ENCODE measurements at regions not wholly inside any gene's neighbourhood (a gene's known extent, or its start where the extent isn't known, plus 50 kb on each side); places are given as distances from the start of the nearest gene placed in this dataset.

DNA sequence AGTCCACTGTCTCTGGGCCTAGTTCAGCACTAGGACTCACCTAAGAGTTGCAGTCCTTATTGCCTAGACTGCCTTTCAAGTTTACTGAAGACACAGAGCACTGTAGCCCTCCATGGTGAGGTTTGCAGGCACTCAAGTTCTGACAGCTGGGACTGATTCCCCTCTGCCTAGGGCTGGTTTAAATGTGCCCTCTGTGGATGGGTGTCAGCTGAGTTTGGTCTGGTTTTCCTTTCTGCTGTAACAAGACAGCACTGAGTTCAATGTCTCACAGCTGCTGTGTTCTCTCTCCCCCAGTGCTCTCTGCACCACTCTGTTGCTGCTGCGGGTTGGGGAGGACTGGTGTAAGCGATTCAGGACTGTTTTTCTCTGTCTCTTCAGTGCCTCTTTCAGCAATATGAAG lies 75.2 kb upstream of the C1orf21 start:
- no peak for DNase-seq (ENCODE audit: low read depth, low spot score)

DNA sequence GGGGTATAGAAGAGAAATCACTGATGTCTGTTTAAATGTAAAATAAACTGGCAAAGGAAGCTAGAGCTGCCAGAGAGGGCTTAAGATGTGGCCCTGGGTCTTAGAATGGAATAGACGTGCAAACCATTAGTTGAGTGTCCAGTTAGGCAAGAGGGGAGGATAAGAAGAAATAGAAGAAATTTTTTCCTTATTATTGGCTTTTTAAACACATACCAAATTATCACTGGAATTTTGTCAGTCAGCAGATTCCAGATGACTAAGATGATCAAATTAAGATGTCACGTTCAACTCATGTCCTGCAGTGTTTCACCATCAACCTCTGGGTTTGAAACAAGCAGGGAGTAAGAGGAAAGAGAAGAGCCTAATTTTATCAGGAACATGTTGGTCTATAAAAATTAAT lies 71.6 kb upstream of the C1orf21 start:
- DNase-seq (ENCODE audit: low read depth, low spot score): no peak

DNA sequence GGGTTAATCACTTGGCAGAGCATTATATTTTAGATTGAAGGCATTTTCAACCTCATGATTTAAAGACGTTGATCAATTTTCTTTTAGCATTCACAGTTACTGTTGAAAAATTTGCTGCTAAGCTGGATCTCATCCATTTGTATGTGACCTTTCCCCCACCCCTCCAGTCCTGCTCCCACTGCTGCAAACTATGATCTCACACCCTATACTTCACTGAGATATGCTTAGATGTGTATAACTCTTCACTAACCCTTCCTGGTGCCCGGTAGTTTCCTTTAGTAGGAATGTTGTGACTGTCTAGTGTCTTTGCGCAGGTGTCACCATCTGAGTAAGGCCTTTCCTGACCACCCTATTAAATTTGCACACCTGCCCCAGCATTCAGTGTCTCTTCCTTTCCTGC lies 67.0 kb upstream of the C1orf21 start:
- DNase-seq (ENCODE audit: low read depth, low spot score): no peak

DNA sequence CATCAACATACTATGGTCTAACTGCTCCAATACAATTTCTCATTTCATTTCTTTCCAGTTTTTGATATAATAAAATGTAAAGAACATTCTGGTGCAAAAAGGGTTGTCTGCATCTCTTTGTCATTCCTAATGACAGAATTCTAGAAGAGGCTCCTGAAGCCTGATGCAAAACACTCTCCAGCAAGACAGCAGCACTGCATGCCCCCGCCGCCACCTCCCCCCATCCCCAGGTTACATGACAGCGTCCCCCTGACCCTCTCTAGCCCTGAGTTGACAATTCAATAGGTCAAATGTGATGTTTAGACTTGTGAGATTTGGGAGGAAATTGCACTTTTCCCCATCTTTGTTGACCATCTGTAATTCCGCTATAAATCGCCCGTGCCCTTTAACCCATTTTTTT lies 64.6 kb upstream of the C1orf21 start:
- no peak for DNase-seq (ENCODE audit: low read depth, low spot score)

DNA sequence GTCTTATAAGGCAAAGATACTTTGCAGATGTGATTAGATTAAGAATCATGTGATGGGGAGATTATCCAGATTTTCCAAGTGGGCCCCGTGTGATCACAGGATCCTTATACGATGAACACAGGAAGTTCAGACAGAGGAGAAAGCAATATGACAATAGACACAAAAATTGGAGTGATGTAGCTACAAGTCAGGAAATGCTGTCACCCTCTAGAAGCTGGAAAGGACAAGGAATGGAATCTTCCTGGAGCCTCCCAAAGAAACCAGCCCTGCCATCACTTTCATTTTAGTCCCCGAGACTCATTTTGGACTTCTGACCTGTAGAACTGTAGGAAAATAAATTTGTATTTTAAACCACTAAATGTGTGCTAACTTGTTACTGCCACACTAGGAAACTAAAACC lies 61.9 kb upstream of the C1orf21 start:
- DNase-seq (ENCODE audit: low read depth, low spot score): no peak

DNA sequence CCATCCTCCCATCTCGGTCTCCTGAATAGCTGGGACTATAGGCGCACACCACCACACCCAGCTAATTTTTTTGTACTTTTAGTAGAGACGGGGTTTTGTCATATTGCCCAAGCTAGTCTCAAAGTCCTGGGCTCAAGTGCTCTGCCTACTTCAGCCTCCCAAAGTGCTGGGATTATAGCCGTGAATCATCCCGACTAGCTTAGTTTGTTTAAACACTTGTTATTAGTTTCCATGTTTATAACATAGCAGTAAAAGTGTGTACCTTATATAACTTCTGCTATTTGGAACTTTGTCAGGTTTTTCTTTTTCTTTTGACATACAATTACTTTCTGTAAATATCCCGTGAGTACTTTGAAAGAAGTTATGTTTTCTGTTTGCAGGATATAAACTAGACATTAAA lies 60.6 kb upstream of the C1orf21 start:
- DNase-seq (ENCODE audit: low read depth, low spot score): no peak

DNA sequence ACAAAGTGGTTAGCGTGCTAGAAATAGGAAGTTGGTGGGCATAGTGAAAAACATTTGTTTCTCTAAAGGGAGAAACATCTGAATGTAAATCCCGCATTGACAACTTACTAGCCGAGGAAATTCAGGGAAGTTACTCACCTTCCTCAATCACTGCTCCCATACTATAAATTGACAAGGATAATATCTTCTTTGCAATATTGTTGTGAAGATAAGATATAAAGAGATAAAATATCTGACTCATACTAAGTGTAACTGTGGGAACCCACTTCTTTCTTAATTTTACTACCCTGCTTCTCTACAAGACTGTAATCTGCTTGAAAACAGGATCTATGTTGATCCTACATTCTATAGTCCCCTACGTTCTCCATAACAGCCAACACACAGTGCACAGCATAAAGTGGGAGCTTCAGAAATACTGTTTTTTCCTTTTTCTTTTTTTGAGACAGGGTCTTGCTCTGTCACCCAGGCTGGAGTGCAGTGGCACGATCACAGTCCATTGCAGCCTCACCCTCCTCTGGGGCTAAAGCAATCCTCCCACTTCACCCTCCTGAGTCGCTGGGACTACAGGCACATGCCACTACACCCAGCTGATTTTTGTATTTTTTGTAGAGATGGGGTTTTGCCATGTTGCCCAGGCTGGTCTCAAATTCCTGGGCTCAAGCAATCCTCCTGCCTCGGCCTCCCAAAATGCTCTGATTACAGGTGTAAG lies 57.4 kb upstream of the C1orf21 start:
- no peak for DNase-seq (ENCODE audit: low read depth, low spot score)

DNA sequence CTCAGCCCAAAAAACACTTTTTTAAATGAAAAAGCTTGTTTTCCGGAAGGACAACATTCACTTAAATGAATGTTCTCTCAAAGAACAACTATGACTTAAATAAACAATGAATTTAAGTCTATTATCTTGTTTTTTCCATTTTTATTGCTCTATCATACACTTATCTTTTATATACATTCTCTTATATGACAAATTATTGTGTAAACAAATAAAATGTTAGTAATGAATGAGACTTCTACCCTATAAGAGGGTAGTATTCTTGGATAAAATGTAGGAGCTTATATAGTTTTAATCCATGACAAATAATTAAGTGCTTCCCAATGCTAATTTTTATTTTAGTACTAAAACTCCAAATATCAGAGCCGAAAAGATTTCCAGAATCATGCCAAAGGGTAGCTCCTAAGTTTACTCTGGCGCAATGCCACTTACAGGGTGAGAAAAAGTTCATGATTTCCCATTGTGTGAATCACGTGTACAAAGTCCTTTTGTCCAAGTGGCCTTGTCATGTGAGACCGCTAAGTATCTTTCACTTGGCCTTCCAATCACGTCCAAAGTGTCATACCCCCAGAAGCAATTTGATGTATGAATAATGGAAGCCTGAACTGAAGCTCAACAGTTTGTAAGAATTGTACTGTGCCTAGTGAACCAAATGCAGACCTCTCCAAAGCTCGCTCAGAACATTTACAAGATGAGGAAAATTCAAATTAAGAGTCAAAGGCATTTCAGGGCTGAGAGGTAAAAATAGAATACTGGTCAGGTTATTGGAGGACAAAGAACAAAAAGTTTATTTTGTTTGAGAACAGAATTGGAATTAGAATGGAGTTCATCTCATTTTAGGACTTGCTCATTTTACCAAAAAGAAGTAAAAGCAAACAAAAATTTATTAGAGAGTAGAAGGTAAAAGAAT lies 56.6 kb upstream of the C1orf21 start:
- DNase-seq (ENCODE audit: low read depth, low spot score): no peak

DNA sequence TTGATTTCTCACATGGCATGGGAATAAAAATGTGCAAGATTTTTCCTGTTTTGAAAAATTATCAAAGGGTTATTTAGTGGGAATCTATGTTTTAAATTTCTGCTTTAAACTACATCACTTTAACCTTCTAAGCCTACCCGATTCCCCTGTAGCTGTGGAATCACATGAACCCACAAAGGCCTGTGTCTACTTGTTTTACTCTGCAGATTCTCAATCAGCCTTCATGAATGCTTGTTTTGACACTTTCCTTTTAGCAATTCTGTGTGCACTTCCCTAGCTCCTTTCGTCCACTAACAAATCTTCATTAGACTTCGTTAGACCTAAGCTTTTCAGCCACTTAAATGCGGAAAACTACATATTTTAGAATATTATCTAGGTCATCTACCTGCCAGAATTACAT lies 56.0 kb upstream of the C1orf21 start:
- DNase-seq (ENCODE audit: low read depth, low spot score): no peak
